Activated naive CD8-positive, alpha-beta T cell treated with anti-CD3 and anti-CD28 coated beads, Interleukin-2, amount 50 U/mL, for 24 hours (primary cell): ENCODE measurements at regions not wholly inside any gene's neighbourhood (a gene's known extent, or its start where the extent isn't known, plus 50 kb on each side); places are given as distances from the start of the nearest gene placed in this dataset.

Source experiments
- ATAC-seq: fragments of 150-1000 bp; cut with Tn5 transposase; one replicate; pipeline ENCODE4 v1.10.0; 2021
- DNase-seq: peaks from one replicate; pipeline ENCODE4 v3.0.0; 2021
- H3K27ac Mint-ChIP-seq: one replicate; pipeline ENCODE4 v1.8.0; 2021; ENCODE audit warnings: mild to moderate bottlenecking, mixed read lengths
- H3K27me3 Mint-ChIP-seq: one replicate; pipeline ENCODE4 v1.8.0; 2021; ENCODE audit warnings: mixed read lengths
- H3K36me3 Mint-ChIP-seq: one replicate; pipeline ENCODE4 v1.8.0; 2021; ENCODE audit warnings: low read depth, mixed read lengths
- H3K4me1 Mint-ChIP-seq: one replicate; pipeline ENCODE4 v1.8.0; 2021; ENCODE audit warnings: mixed read lengths
- H3K4me3 Mint-ChIP-seq: one replicate; pipeline ENCODE4 v1.8.0; 2021; ENCODE audit warnings: mild to moderate bottlenecking, moderate library complexity, mixed read lengths
- H3K9me3 Mint-ChIP-seq: one replicate; pipeline ENCODE4 v1.8.0; 2021; ENCODE audit warnings: mixed read lengths

- ATAC-seq = no peak
- H3K4me1 Mint-ChIP-seq = no peaks in the 10 kb centered on the region
Observed at GRCh38 chr15:62546628-62547027, 381.5 kb upstream of the C2CD4B start.

GRCh38 chr15:62547584-62547983, 382.5 kb upstream of the C2CD4B start:
- peaks cover 6% of the 10 kb centered on the region for H3K27me3 Mint-ChIP-seq
- no peaks in the 10 kb centered on the region for H3K36me3 Mint-ChIP-seq
- H3K27ac Mint-ChIP-seq = no peak overlapping the region
- ATAC-seq (no peak), DNase-seq (no peak)
- no peaks in the 10 kb centered on the region for H3K9me3 Mint-ChIP-seq
- H3K4me1 Mint-ChIP-seq = no peaks in the 10 kb centered on the region
- no peak overlapping the region for H3K4me3 Mint-ChIP-seq

More at GRCh38 chr15:62546628-62547027, 381.5 kb upstream of the C2CD4B start:
- DNase-seq = no peak
- no peaks in the 10 kb centered on the region for H3K36me3 Mint-ChIP-seq
- H3K27ac Mint-ChIP-seq = no peak overlapping the region
- H3K9me3 Mint-ChIP-seq = no peaks in the 10 kb centered on the region
- no peak overlapping the region for H3K4me3 Mint-ChIP-seq
- peaks cover 3% of the 10 kb centered on the region for H3K27me3 Mint-ChIP-seq

DNA sequence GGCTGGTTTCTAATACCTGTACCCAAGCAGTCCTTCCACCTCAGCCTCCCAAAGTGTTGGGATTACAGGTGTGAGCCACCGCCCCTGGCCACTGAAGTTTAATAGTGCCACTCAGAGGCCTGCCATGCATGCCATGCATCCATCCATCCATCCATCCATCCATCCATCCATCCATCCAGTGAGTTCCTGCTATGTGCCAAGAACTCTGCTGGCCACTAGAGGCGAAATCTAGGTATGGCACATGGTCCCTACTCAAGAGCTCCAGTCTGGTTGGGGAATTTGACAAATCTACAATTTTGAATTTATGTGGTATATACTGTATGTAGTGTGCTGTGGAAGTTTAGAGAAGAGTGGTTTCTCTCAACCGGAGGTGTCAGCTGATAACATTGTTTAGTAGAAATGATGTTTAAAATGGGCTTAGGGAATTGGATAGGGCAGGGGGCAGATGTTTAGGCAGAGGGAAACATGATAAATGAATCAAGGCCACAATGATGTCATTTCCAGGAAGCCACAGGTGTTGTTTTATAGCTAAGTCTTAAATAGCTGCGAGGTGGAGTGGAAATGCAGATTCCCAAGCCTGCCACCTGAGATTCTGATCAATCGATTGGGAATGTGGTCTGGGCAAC, 384.4 kb upstream of the C2CD4B start:
- Mint-ChIP-seq H3K4me3 (no peak overlapping the region), H3K27ac (no peak overlapping the region), H3K36me3 (no peaks in the 10 kb centered on the region), H3K9me3 (no peaks in the 10 kb centered on the region), H3K4me1 (no peaks in the 10 kb centered on the region), H3K27me3 (peaks cover 6% of the 10 kb centered on the region)
- no peak for DNase-seq
- no peak for ATAC-seq

DNA sequence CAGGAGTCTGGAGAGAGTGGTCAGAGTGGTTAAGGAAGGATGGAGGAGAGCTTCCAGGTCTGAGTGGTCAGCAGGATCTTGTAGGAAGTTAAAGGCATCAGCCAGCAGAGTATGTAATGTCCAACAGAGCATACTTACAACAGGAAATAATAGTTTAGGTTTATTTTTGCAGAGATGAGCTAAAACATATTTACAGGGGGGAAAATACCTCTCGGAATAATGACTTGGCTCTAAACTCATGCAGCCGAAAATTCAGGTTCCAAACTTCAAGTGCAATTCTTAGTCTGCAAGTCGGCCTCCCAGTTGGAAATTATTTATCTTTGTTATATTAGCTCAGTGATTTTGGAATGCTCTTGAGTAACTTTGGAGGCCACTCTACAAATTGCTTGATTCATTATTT, 385.0 kb upstream of the C2CD4B start:
- Mint-ChIP-seq H3K9me3 (no peaks in the 10 kb centered on the region), H3K36me3 (no peaks in the 10 kb centered on the region), H3K27ac (no peak overlapping the region), H3K4me1 (no peaks in the 10 kb centered on the region), H3K27me3 (peaks cover 6% of the 10 kb centered on the region), H3K4me3 (no peak overlapping the region)
- DNase-seq (no peak), ATAC-seq (no peak)

- no peaks in the 10 kb centered on the region for H3K36me3 Mint-ChIP-seq
- DNase-seq (no peak), ATAC-seq (no peak)
- H3K27me3 Mint-ChIP-seq = peaks cover 9% of the 10 kb centered on the region
- H3K9me3 Mint-ChIP-seq = no peaks in the 10 kb centered on the region
- H3K4me1 Mint-ChIP-seq = no peaks in the 10 kb centered on the region
- no peak overlapping the region for H3K4me3 Mint-ChIP-seq
- no peak overlapping the region for H3K27ac Mint-ChIP-seq
Observed at GRCh38 chr15:62552444-62552843, 387.4 kb upstream of the C2CD4B start.

DNA sequence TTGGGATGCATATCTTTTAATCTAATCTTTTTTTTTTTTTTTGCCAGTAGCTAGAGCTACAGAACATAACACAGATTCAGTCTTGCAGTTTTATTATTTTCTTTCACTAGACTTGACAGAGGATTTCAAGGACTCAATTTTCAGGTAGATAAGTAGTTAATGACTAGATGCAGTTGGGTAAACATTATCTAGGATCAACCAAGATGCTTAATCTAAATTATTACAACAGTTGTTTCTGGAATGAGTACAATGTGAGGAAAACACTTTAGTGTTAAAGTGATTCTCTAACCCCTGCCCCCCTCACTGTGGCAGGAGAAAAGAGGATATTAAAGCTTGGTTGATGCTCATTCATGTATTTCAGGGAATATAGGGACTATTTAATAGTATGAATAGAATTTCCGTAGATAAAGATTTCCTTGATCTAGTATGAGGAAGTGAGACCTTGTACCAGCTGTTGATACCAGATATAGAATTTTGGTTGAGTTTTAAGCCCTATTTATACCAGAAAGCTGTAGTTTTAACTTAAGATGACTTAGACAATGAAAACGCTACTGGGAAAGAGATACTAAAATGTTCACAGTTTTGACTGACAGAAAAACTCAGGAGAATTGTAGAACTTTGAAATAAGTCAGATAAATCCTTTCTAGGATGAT, 389.0 kb upstream of the C2CD4B start:
- peaks cover 9% of the 10 kb centered on the region for H3K27me3 Mint-ChIP-seq
- H3K4me1 Mint-ChIP-seq = no peaks in the 10 kb centered on the region
- DNase-seq (no peak), ATAC-seq (no peak)
- H3K9me3 Mint-ChIP-seq = no peaks in the 10 kb centered on the region
- no peak overlapping the region for H3K4me3 Mint-ChIP-seq
- H3K36me3 Mint-ChIP-seq = no peaks in the 10 kb centered on the region
- H3K27ac Mint-ChIP-seq = no peak overlapping the region

DNA sequence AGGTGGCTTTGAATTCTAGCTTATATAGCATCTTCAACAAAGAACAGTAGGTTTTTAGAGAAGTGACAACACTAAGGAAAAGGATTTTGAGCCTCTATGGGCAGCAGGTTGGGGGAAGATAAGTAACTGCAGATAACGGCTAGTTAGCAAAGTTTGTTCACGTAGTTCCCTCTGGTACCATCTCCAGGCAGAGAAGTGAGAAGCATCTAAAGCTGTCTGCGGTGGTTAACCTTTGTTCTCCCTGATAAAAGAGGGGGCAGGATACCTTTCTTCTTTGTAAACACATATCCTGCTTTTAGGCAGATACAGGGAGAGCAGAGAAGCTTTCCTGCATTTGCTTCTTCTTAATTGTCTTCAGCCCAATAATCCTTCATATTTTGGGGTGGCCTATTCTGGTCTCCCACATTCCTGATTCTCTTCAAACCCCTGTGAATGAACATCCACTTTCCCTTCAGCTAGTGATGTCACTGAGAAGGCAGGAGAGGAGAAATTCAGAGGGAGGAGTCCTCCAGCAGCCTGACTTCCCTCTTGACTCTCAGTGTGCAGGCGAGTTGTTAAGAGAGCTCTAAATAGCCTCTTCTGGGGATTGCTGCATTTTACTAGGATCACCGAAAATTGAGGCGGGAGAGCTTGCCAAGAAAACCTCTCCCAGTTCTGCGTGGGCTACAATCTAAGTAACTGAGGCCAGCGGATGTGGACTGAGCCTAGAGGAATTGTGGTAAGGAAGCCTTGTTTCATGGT, 393.7 kb upstream of the C2CD4B start:
- Mint-ChIP-seq H3K27me3 (peaks cover 10% of the 10 kb centered on the region), H3K4me3 (no peak overlapping the region), H3K27ac (no peak overlapping the region), H3K9me3 (no peaks in the 10 kb centered on the region), H3K36me3 (no peaks in the 10 kb centered on the region), H3K4me1 (no peaks in the 10 kb centered on the region)
- ATAC-seq (no peak), DNase-seq (no peak)

DNA sequence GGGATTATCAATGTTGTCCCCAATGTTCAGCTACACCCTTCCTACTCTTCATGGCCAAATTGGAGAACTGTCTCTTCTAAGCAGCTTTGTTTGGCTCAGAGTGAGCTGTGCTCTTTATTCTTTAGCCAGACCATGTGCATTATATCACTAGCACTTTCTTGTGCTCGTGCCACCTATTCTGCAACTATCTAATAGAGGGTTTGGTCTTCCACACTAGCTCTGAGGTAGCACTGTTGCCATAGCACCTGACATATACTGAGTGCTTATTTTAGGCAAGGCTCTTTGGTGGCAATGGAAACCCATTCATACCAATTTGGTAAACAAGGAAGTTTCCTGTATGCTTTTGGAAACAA, 394.3 kb upstream of the C2CD4B start:
- Mint-ChIP-seq H3K36me3 (no peaks in the 10 kb centered on the region), H3K4me3 (no peak overlapping the region), H3K4me1 (no peaks in the 10 kb centered on the region), H3K27me3 (peaks cover 10% of the 10 kb centered on the region), H3K27ac (no peak overlapping the region), H3K9me3 (no peaks in the 10 kb centered on the region)
- ATAC-seq (no peak), DNase-seq (no peak)

DNA sequence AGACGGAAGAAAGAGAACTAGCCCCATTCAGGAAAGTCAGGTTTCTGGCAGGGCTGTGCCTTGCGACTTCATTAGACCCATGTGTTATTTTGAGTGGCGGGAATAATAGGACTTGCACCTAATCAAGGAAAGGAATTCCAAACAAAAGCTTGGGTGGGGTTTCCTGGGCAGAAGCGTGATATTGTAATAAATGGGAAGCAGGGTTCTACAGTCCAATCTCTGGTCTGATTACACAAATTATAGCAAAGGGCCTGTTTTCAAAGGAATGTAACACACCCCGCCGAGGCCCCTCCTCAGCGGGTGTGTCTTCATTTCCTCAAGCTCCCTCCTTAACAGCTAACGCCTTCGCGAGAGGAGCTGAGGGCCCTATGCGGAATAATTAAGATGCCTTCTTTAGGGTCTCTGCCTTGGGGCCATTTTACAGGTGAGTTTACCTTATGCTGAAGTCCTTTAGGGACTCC, 396.0 kb upstream of the C2CD4B start:
- H3K9me3 Mint-ChIP-seq = no peaks in the 10 kb centered on the region
- H3K4me3 Mint-ChIP-seq = no peak overlapping the region
- no peak overlapping the region for H3K27ac Mint-ChIP-seq
- ATAC-seq = no peak
- DNase-seq = no peak
- no peaks in the 10 kb centered on the region for H3K4me1 Mint-ChIP-seq
- peaks cover 13% of the 10 kb centered on the region for H3K27me3 Mint-ChIP-seq
- H3K36me3 Mint-ChIP-seq = no peaks in the 10 kb centered on the region

- Mint-ChIP-seq H3K4me3 (no peak overlapping the region), H3K27me3 (peaks cover 13% of the 10 kb centered on the region), H3K9me3 (no peaks in the 10 kb centered on the region), H3K27ac (no peak overlapping the region), H3K4me1 (no peaks in the 10 kb centered on the region), H3K36me3 (no peaks in the 10 kb centered on the region)
- ATAC-seq (no peak), DNase-seq (no peak)
Observed at GRCh38 chr15:62561571-62561970, 396.5 kb upstream of the C2CD4B start.

GRCh38 chr15:62564886-62565633, 400.0 kb upstream of the C2CD4B start:
- Mint-ChIP-seq H3K4me3 (no peak overlapping the region), H3K27me3 (peaks cover 13% of the 10 kb centered on the region)
- no peak for DNase-seq

GRCh38 chr15:62565634-62566026, 400.5 kb upstream of the C2CD4B start:
- no peak overlapping the region for H3K27ac Mint-ChIP-seq
- no peaks in the 10 kb centered on the region for H3K4me1 Mint-ChIP-seq
- no peaks in the 10 kb centered on the region for H3K9me3 Mint-ChIP-seq
- DNase-seq = no peak
- no peak for ATAC-seq
- H3K27me3 Mint-ChIP-seq = peaks cover 13% of the 10 kb centered on the region
- H3K36me3 Mint-ChIP-seq = no peaks in the 10 kb centered on the region
- no peak overlapping the region for H3K4me3 Mint-ChIP-seq

More at GRCh38 chr15:62564886-62565633, 400.0 kb upstream of the C2CD4B start:
- no peaks in the 10 kb centered on the region for H3K36me3 Mint-ChIP-seq
- no peaks in the 10 kb centered on the region for H3K9me3 Mint-ChIP-seq
- ATAC-seq = no peak
- no peak overlapping the region for H3K27ac Mint-ChIP-seq
- H3K4me1 Mint-ChIP-seq = no peaks in the 10 kb centered on the region

DNA sequence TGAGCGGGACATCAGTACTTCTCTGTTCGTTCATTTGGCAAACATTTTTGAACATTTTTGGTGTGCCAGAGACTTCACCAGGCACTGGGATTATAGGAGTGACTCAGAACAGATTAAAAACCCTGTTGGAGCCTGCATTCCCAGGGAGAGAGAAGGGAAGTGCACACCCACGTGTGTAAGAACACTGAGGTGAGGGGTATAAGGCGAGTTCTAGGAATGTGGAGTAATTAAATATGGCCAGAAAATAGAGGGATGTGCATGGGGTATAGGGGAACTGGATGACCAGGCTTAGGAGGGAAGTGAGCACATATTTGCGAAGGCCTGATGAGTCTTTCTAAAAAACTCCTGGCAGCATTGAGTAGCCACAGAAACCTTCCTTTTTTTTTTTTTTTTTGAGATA, 401.2 kb upstream of the C2CD4B start:
- ATAC-seq = no peak
- Mint-ChIP-seq H3K27ac (no peak overlapping the region), H3K36me3 (no peaks in the 10 kb centered on the region), H3K27me3 (peaks cover 13% of the 10 kb centered on the region), H3K9me3 (no peaks in the 10 kb centered on the region), H3K4me1 (no peaks in the 10 kb centered on the region), H3K4me3 (no peak overlapping the region)
- DNase-seq = no peak

- DNase-seq = no peak
- Mint-ChIP-seq H3K9me3 (no peaks in the 10 kb centered on the region), H3K27ac (no peak overlapping the region), H3K36me3 (no peaks in the 10 kb centered on the region), H3K27me3 (peaks cover 13% of the 10 kb centered on the region), H3K4me1 (no peaks in the 10 kb centered on the region), H3K4me3 (no peak overlapping the region)
- no peak for ATAC-seq
Observed at GRCh38 chr15:62567501-62567900, 402.4 kb upstream of the C2CD4B start.

- Mint-ChIP-seq H3K36me3 (no peaks in the 10 kb centered on the region), H3K27ac (no peak overlapping the region), H3K9me3 (no peaks in the 10 kb centered on the region), H3K4me3 (no peak overlapping the region), H3K4me1 (no peaks in the 10 kb centered on the region), H3K27me3 (peaks cover 15% of the 10 kb centered on the region)
- no peak for DNase-seq
- ATAC-seq = no peak
Observed at GRCh38 chr15:62568004-62568403, 402.9 kb upstream of the C2CD4B start.
